ENCODE measurements at regions not wholly inside any gene's neighbourhood (a gene's known extent, or its start where the extent isn't known, plus 50 kb on each side); places are given as distances from the start of the nearest gene placed in this dataset.

DNA sequence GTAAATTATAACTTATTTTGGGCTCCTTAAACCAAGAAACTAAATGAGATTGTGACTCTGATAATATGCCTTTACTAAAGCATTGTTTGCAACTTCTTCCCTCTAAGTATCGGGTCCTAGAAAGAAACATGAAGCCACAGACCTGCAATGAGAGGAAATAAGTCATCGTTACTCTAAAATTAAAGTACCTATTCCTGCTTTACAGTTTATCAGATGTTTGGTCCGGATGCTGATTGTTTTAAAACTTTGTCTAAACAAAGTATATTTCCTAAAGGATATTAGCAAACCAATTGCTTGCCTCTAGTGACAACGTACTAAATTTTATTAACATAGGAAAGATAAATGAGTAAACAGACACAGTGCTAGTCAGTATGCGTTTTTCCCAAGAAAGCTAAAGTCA lies 216.8 kb downstream of the GJA1 start:
- Histone ChIP-seq H3K9me3 (no peaks in the 10 kb centered on the region), H3K27ac (peak overlapping the region in 1 of 2 donors; percentile 59), H3K4me3 (no peak overlapping the region), H3K4me1 (peaks cover 0 to 10% of the 10 kb centered on the region in 2 donors), H3K36me3 (no peaks in the 10 kb centered on the region), H3K27me3 (no peaks in the 10 kb centered on the region)
- TF ChIP-seq, protein P1, sequence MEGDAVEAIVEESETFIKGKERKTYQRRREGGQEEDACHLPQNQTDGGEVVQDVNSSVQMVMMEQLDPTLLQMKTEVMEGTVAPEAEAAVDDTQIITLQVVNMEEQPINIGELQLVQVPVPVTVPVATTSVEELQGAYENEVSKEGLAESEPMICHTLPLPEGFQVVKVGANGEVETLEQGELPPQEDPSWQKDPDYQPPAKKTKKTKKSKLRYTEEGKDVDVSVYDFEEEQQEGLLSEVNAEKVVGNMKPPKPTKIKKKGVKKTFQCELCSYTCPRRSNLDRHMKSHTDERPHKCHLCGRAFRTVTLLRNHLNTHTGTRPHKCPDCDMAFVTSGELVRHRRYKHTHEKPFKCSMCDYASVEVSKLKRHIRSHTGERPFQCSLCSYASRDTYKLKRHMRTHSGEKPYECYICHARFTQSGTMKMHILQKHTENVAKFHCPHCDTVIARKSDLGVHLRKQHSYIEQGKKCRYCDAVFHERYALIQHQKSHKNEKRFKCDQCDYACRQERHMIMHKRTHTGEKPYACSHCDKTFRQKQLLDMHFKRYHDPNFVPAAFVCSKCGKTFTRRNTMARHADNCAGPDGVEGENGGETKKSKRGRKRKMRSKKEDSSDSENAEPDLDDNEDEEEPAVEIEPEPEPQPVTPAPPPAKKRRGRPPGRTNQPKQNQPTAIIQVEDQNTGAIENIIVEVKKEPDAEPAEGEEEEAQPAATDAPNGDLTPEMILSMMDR (IDR thresholded peaks at IDR 0.05), result no peak
- no peak for DNase-seq (ENCODE audit: low spot score in 2 of 2)
- intact Hi-C loops (cut with DNase I), result loop anchor here (5.0 kb wide), 1 partner anchor 35 kb away; no protein-coding TSS in a partner anchor

DNA sequence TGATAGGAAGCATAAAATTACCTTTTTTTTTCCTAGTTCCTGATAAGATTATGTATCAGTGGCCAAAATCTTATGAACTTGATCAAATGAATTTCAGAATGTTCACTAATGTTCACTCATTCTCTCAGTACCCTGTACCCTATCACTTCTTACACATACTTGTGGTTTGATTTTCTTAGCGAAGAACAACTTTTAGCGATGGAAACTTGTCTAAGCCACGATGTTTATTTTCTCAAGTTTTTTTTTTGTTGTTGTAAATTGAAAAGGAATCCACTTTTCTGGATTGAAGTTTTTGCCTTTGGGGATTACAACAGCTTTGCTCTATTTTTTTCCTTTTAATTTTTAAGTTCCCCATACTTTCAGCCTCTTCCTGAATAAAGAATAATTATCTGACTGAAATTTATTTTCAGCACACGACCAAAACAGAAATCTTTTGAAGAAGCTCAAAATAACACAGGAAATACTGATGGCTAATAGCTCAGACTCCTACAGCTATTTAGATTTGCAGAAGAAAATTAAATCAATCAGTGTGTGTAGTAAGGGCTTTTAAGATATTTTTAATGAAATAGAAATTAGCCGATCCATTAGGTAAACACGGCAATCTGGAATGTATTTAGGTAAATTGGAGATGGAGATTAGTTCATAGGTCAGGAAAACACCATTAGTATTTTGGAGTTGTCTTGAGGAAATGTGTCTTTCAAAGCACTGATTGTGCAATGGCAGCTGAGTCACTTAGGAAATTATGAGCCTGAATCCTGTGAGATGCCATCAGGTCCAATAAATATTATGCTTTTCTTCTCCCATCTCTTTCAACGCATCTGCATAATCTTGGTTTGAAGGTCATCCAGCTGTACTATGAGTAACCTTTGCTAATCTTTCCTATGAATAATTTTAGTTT lies 217.5 kb downstream of the GJA1 start:
- TF ChIP-seq, protein P1 (IDR thresholded peaks at IDR 0.05), result no peak
- Histone ChIP-seq H3K4me3 (no peak overlapping the region), H3K27me3 (no peaks in the 10 kb centered on the region), H3K9me3 (no peaks in the 10 kb centered on the region), H3K4me1 (peaks cover 0 to 10% of the 10 kb centered on the region in 2 donors), H3K27ac (peak overlapping the region; percentile 30 to 59), H3K36me3 (no peaks in the 10 kb centered on the region)
- intact Hi-C loops (cut with DNase I), result loop anchor here (5.0 kb wide), 1 partner anchor 36 kb away; no protein-coding TSS in a partner anchor
- peak in 1 of 2 donors; percentile 79 for DNase-seq (ENCODE audit: low spot score in 2 of 2)

DNA sequence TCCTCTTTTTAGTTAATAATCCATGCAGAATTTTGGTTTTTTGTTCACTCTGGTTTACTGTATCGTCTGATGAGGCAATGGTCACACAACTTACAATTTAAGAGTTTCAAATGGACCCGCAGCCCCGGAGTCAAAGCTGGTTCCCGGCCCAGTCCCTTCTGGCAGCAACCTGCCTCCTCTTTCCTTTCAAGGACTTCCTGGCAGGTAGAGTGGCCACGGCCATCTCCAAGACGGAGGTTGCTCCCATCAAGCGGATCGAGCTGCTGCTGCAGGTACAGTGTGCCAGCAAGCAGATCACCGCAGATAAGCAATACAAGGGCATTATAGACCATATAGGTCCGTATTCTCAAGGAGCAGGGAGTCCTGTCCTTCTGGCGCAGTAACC lies 218.2 kb downstream of the GJA1 start:
- Histone ChIP-seq H3K36me3 (no peaks in the 10 kb centered on the region), H3K4me3 (no peak overlapping the region), H3K4me1 (peaks cover 0 to 10% of the 10 kb centered on the region in 2 donors), H3K27ac (peak overlapping the region; percentile 30 to 37), H3K27me3 (no peaks in the 10 kb centered on the region), H3K9me3 (no peaks in the 10 kb centered on the region)
- no peak for DNase-seq (ENCODE audit: low spot score in 2 of 2)
- TF ChIP-seq, protein P1 (IDR thresholded peaks at IDR 0.05), result no peak
- intact Hi-C loops (cut with DNase I), result loop anchor here (5.0 kb wide), 1 partner anchor 36 kb away; no protein-coding TSS in a partner anchor

DNA sequence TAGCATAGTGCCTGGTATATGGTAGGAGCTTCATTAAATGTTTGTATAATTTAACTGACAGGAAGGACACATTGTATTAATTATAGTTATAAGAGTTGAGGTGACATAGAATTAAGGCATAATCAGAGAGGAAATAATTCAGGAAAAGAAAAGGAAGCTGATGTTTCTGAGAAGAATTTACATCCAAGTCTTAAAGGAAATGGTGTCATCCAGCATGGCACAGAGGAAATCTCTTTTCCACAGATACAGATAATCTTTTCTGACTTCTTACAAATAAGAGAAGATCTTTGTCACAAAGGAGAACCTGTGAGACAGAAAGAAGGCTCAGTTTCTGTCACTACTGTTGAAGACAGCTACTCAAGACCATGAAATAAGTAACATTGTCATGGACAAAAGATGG lies 222.5 kb downstream of the GJA1 start:
- DNase-seq (ENCODE audit: low spot score in 2 of 2), result no peak
- Histone ChIP-seq H3K27ac (no peak overlapping the region), H3K36me3 (no peaks in the 10 kb centered on the region), H3K4me3 (no peak overlapping the region), H3K4me1 (peaks cover 0 to 7% of the 10 kb centered on the region in 2 donors), H3K27me3 (no peaks in the 10 kb centered on the region), H3K9me3 (no peaks in the 10 kb centered on the region)
- TF ChIP-seq, protein P1 (IDR thresholded peaks at IDR 0.05), result no peak
- intact Hi-C loops (cut with DNase I), result no loop called here

DNA sequence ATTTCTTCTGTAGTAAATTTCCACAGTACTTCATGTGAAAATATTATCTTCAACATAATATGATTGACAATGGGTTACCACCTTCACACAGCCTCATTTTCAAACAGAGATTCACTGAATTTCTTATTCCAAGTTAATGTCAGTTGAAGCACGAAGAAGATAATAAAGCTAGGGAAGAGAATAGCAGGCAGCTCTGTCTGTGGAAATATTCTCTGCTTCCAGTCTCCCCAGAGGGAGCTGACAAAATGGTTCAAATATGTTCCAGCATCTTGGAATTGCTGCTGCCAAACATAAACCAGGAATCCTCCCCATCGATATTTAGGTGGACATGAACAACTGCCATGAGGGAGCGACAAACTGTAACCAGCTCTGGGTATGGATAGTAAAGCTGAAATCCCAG lies 224.8 kb downstream of the GJA1 start:
- Histone ChIP-seq H3K4me3 (no peak overlapping the region), H3K9me3 (no peaks in the 10 kb centered on the region), H3K4me1 (no peaks in the 10 kb centered on the region), H3K36me3 (no peaks in the 10 kb centered on the region), H3K27me3 (no peaks in the 10 kb centered on the region), H3K27ac (no peak overlapping the region)
- no peak for DNase-seq (ENCODE audit: low spot score in 2 of 2)
- intact Hi-C loops (cut with DNase I), result no loop called here
- TF ChIP-seq, protein P1 (IDR thresholded peaks at IDR 0.05), result no peak

Data from ascending aorta (tissue), 2 donors.